GM19395 (cell line): ENCODE measurements at regions not wholly inside any gene's neighbourhood (a gene's known extent, or its start where the extent isn't known, plus 50 kb on each side); places are given as distances from the start of the nearest gene placed in this dataset.
"Not testable (repeated sequence)": the region's sequence is repeated elsewhere in the genome, so short reads cannot be mapped to it uniquely, and the experiment has no call there.

Experiments used
- ATAC-seq: cut with Tn5 transposase; IDR thresholded peaks from one replicate; pipeline ENCODE4 v1.9.1; 2021; ENCODE audit warnings: mild to moderate bottlenecking, moderate library complexity; ENCODE audit not compliant: unreplicated experiment

- ATAC-seq: no peak
Observed at GRCh38 chr4:77438549-77438948, 167.1 kb upstream of the CXCL13 start.

GRCh38 chr4:77443941-77444340 lies 161.7 kb upstream of the CXCL13 start:
- ATAC-seq: no peak

GRCh38 chr4:77445823-77446222 lies 159.8 kb upstream of the CXCL13 start:
- no peak for ATAC-seq

GRCh38 chr4:77446601-77447000 lies 159.0 kb upstream of the CXCL13 start:
- ATAC-seq: no peak

- no peak for ATAC-seq
Observed at GRCh38 chr4:77449171-77449570, 156.4 kb upstream of the CXCL13 start.

GRCh38 chr4:77450006-77450405 lies 155.6 kb upstream of the CXCL13 start:
- ATAC-seq: no peak

- no peak for ATAC-seq
Observed at GRCh38 chr4:77451530-77451929, 154.1 kb upstream of the CXCL13 start.

GRCh38 chr4:77452117-77452516 lies 153.5 kb upstream of the CXCL13 start:
- ATAC-seq: not testable (repeated sequence)

- no peak for ATAC-seq
Observed at GRCh38 chr4:77453911-77454310, 151.7 kb upstream of the CXCL13 start.

GRCh38 chr4:77454858-77455257 lies 150.8 kb upstream of the CXCL13 start:
- no peak for ATAC-seq

GRCh38 chr4:77464100-77464499 lies 141.5 kb upstream of the CXCL13 start:
- not testable (repeated sequence) for ATAC-seq

- ATAC-seq: no peak
Observed at GRCh38 chr4:77465271-77465670, 140.3 kb upstream of the CXCL13 start.

GRCh38 chr4:77466430-77466829 lies 139.2 kb upstream of the CXCL13 start:
- no peak for ATAC-seq

- no peak for ATAC-seq
Observed at GRCh38 chr4:77471821-77472495, 133.7 kb upstream of the CXCL13 start.

- no peak for ATAC-seq
Observed at GRCh38 chr4:77473509-77473908, 132.1 kb upstream of the CXCL13 start.

- no peak for ATAC-seq
Observed at GRCh38 chr4:77481856-77482255, 123.8 kb upstream of the CXCL13 start.

- ATAC-seq: no peak
Observed at GRCh38 chr4:77488882-77489281, 116.7 kb upstream of the CXCL13 start.

- no peak for ATAC-seq
Observed at GRCh38 chr4:77493120-77493752, 112.4 kb upstream of the CXCL13 start.

- ATAC-seq: no peak
Observed at GRCh38 chr4:77493829-77494551, 111.6 kb upstream of the CXCL13 start.

GRCh38 chr4:77496457-77496856 lies 109.2 kb upstream of the CXCL13 start:
- ATAC-seq: no peak

GRCh38 chr4:77500801-77501200 lies 104.8 kb upstream of the CXCL13 start:
- no peak for ATAC-seq

GRCh38 chr4:77501240-77501639 lies 104.4 kb upstream of the CXCL13 start:
- no peak for ATAC-seq
